ENCODE measurements at regions not wholly inside any gene's neighbourhood (a gene's known extent, or its start where the extent isn't known, plus 50 kb on each side); places are given as distances from the start of the nearest gene placed in this dataset.

DNA sequence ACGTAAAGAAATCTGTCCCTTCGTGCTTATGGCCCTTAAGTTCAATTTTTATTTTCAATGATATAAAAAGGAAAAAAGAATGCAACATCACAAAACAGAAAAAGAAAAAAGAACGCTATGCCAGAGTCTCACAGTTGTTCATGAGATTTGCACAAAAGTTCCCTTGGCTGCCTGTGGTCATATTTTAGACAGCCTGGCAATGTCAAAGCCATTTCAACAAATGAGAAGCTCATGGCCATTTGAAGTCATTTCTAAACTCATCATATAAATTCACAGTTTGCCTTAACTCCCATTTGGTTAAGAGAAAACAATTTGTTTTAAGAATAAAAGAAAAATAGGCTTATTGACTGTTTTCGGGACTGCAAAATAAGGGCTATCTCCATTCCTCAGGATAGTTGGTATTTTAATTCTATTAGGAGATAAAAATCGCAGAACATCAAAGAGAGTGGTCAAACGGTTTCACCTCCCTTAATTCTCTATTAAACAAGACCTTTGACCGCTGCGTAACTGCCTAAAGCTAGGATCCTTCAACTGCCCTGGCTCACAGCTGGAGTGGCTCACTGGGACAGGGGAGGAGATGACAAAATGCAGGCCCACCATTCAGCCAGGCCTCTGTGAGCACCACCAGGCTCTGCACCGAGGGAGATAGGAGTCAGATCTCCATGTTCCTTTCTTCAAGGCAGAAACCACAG is 119.2 kb upstream of the DAAM1 start:
- H3K4me1 ChIP-seq, result no peaks in the 10 kb centered on the region
- H3K9me3 ChIP-seq, result peaks cover 0 to under 1% (median 0%) of the 10 kb centered on the region in 8 donors
- 67 to 80% (median 76%) methylated on average over 9 of the region's 9 CpGs for WGBS, 5 donors
- no peaks in the 10 kb centered on the region for H3K36me3 ChIP-seq
- no peaks in the 10 kb centered on the region for H3K27me3 ChIP-seq (replicated peaks in 1 of 7)
- intact Hi-C loops (cut with DNase I; ENCODE audit: low total_unique reads), result no loop called here
- no peak overlapping the region for H3K4me3 ChIP-seq
- peak overlapping the region in 2 of 8 donors; percentile 4 to 10 for H3K27ac ChIP-seq
- DNase-seq, result no peak
- TF ChIP-seq, protein P1, sequence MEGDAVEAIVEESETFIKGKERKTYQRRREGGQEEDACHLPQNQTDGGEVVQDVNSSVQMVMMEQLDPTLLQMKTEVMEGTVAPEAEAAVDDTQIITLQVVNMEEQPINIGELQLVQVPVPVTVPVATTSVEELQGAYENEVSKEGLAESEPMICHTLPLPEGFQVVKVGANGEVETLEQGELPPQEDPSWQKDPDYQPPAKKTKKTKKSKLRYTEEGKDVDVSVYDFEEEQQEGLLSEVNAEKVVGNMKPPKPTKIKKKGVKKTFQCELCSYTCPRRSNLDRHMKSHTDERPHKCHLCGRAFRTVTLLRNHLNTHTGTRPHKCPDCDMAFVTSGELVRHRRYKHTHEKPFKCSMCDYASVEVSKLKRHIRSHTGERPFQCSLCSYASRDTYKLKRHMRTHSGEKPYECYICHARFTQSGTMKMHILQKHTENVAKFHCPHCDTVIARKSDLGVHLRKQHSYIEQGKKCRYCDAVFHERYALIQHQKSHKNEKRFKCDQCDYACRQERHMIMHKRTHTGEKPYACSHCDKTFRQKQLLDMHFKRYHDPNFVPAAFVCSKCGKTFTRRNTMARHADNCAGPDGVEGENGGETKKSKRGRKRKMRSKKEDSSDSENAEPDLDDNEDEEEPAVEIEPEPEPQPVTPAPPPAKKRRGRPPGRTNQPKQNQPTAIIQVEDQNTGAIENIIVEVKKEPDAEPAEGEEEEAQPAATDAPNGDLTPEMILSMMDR (IDR thresholded peaks at IDR 0.05 in 8 of 11, conservative IDR thresholded peaks at IDR 0.05 in 3 of 11), result no peak
- TF ChIP-seq POLR2AphosphoS5 (IDR thresholded peaks at IDR 0.05), result peak in 1 of 3 donors; percentile 57

DNA sequence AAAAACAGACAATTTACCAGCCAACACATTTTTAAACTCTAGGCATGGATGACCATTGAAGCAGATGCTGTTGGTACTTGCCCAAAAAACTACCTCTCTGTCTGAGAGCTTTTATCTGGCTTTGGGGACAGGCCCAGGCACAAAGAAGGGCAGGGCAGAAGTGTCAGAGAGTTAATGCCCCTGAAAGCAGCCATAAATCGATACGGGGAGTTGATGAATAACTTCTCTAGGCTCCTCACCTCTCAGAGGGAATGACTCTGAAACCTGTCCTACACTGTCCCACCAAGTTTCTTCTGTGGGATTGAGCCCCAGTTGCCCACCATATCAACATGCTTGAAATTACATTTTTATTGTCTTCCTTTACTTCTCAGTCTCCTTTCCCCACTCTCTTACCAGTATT is 113.0 kb upstream of the DAAM1 start:
- WGBS, 5 donors, result 80 to 100% (median 90%) methylated on average over 2 of the region's 2 CpGs
- Histone ChIP-seq H3K27me3 (replicated peaks in 1 of 7) (no peaks in the 10 kb centered on the region), H3K36me3 (no peaks in the 10 kb centered on the region), H3K27ac (no peak overlapping the region), H3K9me3 (no peaks in the 10 kb centered on the region), H3K4me1 (no peaks in the 10 kb centered on the region), H3K4me3 (no peak overlapping the region)
- TF ChIP-seq, protein P1 (IDR thresholded peaks at IDR 0.05 in 8 of 11, conservative IDR thresholded peaks at IDR 0.05 in 3 of 11), result no peak
- no peak for TF ChIP-seq POLR2A (IDR thresholded peaks at IDR 0.05)
- no peak for TF ChIP-seq POLR2AphosphoS5 (IDR thresholded peaks at IDR 0.05)
- DNase-seq, result no peak
- intact Hi-C loops (cut with DNase I; ENCODE audit: low total_unique reads), result no loop called here

DNA sequence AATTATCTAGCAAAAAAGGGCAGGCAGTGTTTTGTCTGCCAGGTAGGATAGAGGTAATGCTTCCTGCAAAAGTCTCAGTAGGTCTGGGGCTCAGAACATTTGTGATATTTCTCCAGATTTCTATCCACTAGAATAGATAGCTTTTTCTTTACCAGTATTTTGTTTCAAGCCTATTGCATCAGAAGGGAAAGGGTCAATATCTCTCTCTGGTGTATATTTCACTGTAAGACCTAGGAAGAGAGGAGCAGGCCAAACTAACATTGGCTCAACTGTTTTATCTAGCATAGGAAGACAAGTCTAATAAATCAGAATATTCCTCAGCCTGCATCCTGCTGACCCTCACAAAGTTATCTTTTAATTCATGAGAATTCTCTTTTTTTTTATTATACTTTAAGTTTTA is 106.7 kb upstream of the DAAM1 start:
- H3K27ac ChIP-seq, result no peak overlapping the region
- intact Hi-C loops (cut with DNase I; ENCODE audit: low total_unique reads), result no loop called here

DNA sequence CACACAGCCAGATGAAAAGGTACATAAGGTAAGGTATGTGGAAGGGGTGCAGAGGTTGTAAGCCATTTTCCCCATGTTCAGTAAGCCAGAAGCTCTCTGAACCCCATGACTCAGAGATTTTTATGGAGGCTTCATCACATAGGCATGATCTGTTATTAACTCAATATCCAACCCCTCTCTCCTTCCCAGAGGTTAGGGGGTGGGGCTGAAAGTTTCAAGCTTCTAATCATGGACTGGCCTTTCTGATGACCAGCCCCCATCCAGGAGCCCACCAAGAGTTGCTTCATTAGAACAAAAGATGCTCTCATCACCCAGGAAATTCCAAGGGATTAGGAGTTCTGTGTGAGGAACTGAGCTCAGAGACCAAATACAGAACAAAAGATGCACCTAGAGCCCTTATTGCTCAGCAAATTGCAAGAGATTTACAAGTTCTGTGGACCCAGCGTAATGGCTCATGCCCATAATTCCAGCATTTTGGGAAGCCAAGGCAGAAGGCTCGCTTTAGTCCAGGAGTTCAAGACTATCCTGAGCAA is 103.2 kb upstream of the DAAM1 start:
- Histone ChIP-seq H3K4me1 (no peaks in the 10 kb centered on the region), H3K4me3 (no peak overlapping the region), H3K27me3 (replicated peaks in 1 of 7) (no peaks in the 10 kb centered on the region), H3K36me3 (no peaks in the 10 kb centered on the region), H3K9me3 (no peaks in the 10 kb centered on the region), H3K27ac (no peak overlapping the region)
- no peak for DNase-seq
- WGBS, 5 donors, result 70 to 97% (median 93%) methylated on average over 2 of the region's 2 CpGs
- TF ChIP-seq, protein P1 (IDR thresholded peaks at IDR 0.05 in 8 of 11, conservative IDR thresholded peaks at IDR 0.05 in 3 of 11), result no peak
- intact Hi-C loops (cut with DNase I; ENCODE audit: low total_unique reads), result no loop called here

More for the DNA sequence above, 106.7 kb upstream of the DAAM1 start:
- H3K36me3 ChIP-seq, result no peaks in the 10 kb centered on the region
- H3K4me1 ChIP-seq, result no peaks in the 10 kb centered on the region
- no peak for TF ChIP-seq POLR2A (IDR thresholded peaks at IDR 0.05)
- TF ChIP-seq, protein P1 (IDR thresholded peaks at IDR 0.05 in 8 of 11, conservative IDR thresholded peaks at IDR 0.05 in 3 of 11), result no peak
- TF ChIP-seq POLR2AphosphoS5 (IDR thresholded peaks at IDR 0.05), result no peak
- DNase-seq, result no peak
- no peaks in the 10 kb centered on the region for H3K27me3 ChIP-seq (replicated peaks in 1 of 7)
- H3K4me3 ChIP-seq, result no peak overlapping the region
- no peaks in the 10 kb centered on the region for H3K9me3 ChIP-seq
